ENCODE measurements at regions not wholly inside any gene's neighbourhood (a gene's known extent, or its start where the extent isn't known, plus 50 kb on each side); places are given as distances from the start of the nearest gene placed in this dataset.
"Not testable (repeated sequence)": the region's sequence is repeated elsewhere in the genome, so short reads cannot be mapped to it uniquely, and the experiment has no call there.

- H3K9me3 Mint-ChIP-seq; CTCF ChIA-PET; H3K4me1 Mint-ChIP-seq; H3K4me3 Mint-ChIP-seq; POLR2A ChIA-PET; H3K27ac Mint-ChIP-seq; H3K36me3 Mint-ChIP-seq (ENCODE audit: low read depth); DNase-seq; H3K27me3 Mint-ChIP-seq: not testable (repeated sequence)
Measured at GRCh38 chr5:100346269-100346668, 188.9 kb upstream of the FAM174A start.

DNA sequence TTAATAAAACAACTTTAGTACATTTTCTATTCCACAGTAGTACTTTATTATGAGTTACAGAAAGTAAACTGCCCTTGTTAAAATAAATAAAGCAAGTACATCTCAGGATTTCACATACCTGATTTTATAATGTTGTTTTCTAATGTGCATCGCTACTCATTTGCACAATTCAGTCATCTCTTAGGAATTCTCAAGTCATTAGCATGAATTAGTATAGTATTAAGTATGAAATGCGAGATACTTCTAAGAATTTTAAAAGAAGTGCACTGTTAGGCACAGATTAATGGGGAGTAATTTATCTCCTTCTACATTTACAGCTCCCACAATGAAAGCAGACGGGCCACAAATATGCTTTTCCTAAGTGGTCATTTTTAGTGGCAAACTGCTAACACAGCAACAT is 193.7 kb upstream of the FAM174A start:
- CTCF ChIA-PET; POLR2A ChIA-PET; H3K27ac Mint-ChIP-seq; DNase-seq; H3K27me3 Mint-ChIP-seq; H3K4me3 Mint-ChIP-seq; H3K36me3 Mint-ChIP-seq (ENCODE audit: low read depth); H3K4me1 Mint-ChIP-seq; H3K9me3 Mint-ChIP-seq: not testable (repeated sequence)

- ChIA-PET POLR2A (no interaction called here), CTCF (no interaction called here)
- Mint-ChIP-seq H3K4me3 (no peak overlapping the region), H3K36me3 (ENCODE audit: low read depth) (no peaks in the 10 kb centered on the region), H3K27me3 (no peaks in the 10 kb centered on the region), H3K4me1 (no peaks in the 10 kb centered on the region), H3K27ac (no peak overlapping the region), H3K9me3 (no peaks in the 10 kb centered on the region)
- DNase-seq = no peak
Measured at GRCh38 chr5:100322483-100322882, 212.7 kb upstream of the FAM174A start.

- CTCF ChIA-PET = no interaction called here
- no peaks in the 10 kb centered on the region for H3K4me1 Mint-ChIP-seq
- POLR2A ChIA-PET = no interaction called here
- H3K36me3 Mint-ChIP-seq (ENCODE audit: low read depth) = no peaks in the 10 kb centered on the region
- peaks cover 2% of the 10 kb centered on the region for H3K9me3 Mint-ChIP-seq
- H3K27me3 Mint-ChIP-seq = no peaks in the 10 kb centered on the region
- H3K27ac Mint-ChIP-seq = no peak overlapping the region
- no peak for DNase-seq
- no peak overlapping the region for H3K4me3 Mint-ChIP-seq
Measured at GRCh38 chr5:100319885-100320284, 215.3 kb upstream of the FAM174A start.

DNA sequence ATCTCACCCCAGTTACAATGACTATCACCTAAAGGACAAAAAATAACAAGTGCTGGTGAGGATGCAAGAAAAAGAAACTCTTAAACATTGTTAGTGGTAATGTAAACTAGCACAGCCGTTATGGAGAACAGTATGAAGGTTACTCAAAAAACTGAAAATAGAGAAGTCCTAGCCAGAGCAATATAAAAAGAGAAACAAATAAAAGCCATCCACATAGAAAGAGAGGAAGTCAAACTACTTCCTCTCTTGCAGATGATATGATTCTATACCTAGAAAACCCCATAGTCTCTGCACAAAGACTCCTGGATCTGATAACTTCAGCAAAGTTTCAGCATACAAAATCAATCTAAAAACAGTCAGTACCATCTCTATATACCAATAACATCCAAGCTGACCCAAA is 221.5 kb upstream of the FAM174A start:
- Mint-ChIP-seq H3K4me3 (no peak overlapping the region), H3K4me1 (no peaks in the 10 kb centered on the region), H3K27me3 (no peaks in the 10 kb centered on the region), H3K27ac (no peak overlapping the region), H3K9me3 (peaks cover 2% of the 10 kb centered on the region), H3K36me3 (ENCODE audit: low read depth) (no peaks in the 10 kb centered on the region)
- POLR2A ChIA-PET = no interaction called here
- CTCF ChIA-PET = no interaction called here
- DNase-seq = no peak

DNA sequence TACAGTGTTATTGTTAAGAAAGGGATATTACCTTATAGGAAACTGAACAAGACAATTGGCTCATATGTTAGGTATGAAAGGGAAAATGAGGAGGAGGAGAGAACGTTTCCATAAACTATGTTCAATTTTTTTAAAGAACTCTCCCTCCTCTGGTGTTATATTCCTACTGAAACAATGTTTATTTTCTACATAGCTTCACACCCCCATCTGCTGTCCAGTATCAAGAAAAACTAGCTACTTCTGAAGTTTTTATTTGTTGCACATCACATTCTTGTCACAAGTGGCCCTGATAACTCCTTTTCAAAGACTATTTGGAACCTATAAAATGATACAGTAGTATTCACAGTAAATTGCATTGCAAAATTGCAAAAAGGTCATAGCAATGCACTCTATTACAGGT is 223.4 kb upstream of the FAM174A start:
- POLR2A ChIA-PET = no interaction called here
- Mint-ChIP-seq H3K4me1 (no peaks in the 10 kb centered on the region), H3K27me3 (no peaks in the 10 kb centered on the region), H3K36me3 (ENCODE audit: low read depth) (no peaks in the 10 kb centered on the region), H3K4me3 (no peak overlapping the region), H3K9me3 (peaks cover 2% of the 10 kb centered on the region), H3K27ac (no peak overlapping the region)
- no peak for DNase-seq
- CTCF ChIA-PET = no interaction called here

- ChIA-PET POLR2A (no interaction called here), CTCF (no interaction called here)
- no peak for DNase-seq
- H3K36me3 Mint-ChIP-seq (ENCODE audit: low read depth) = no peaks in the 10 kb centered on the region
- no peaks in the 10 kb centered on the region for H3K9me3 Mint-ChIP-seq
- no peak overlapping the region for H3K4me3 Mint-ChIP-seq
- H3K4me1 Mint-ChIP-seq = no peaks in the 10 kb centered on the region
- no peak overlapping the region for H3K27ac Mint-ChIP-seq
- H3K27me3 Mint-ChIP-seq = no peaks in the 10 kb centered on the region
Measured at GRCh38 chr5:100306000-100306399, 229.2 kb upstream of the FAM174A start.

DNA sequence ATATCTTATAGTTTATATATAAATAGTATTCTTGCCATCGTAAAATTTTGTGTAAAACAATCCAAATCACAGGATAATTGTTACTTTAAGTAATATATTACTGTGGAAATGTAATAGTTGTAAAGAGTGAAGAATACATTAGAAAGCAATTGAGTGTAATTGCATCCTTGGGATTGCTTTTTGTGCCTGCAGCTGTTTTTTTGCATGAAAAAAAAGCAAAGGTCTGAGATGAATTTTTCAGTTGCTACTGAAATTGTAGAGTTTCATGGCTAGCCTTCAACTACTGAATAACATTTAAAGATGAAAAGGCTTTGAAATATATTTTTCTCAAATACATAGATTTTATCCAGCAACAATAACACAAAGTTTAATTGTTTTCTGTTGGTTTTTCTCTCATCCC is 232.0 kb upstream of the FAM174A start:
- DNase-seq = no peak
- Mint-ChIP-seq H3K27ac (no peak overlapping the region), H3K27me3 (no peaks in the 10 kb centered on the region), H3K4me3 (no peak overlapping the region), H3K36me3 (ENCODE audit: low read depth) (no peaks in the 10 kb centered on the region), H3K4me1 (no peaks in the 10 kb centered on the region), H3K9me3 (no peaks in the 10 kb centered on the region)
- CTCF ChIA-PET = no interaction called here
- POLR2A ChIA-PET = no interaction called here

GRCh38 chr5:100299261-100299660 is 235.9 kb upstream of the FAM174A start:
- Mint-ChIP-seq H3K4me3 (no peak overlapping the region), H3K36me3 (ENCODE audit: low read depth) (no peaks in the 10 kb centered on the region), H3K9me3 (no peaks in the 10 kb centered on the region), H3K27ac (no peak overlapping the region), H3K4me1 (no peaks in the 10 kb centered on the region), H3K27me3 (no peaks in the 10 kb centered on the region)
- DNase-seq = no peak
- POLR2A ChIA-PET = no interaction called here
- CTCF ChIA-PET = no interaction called here

DNA sequence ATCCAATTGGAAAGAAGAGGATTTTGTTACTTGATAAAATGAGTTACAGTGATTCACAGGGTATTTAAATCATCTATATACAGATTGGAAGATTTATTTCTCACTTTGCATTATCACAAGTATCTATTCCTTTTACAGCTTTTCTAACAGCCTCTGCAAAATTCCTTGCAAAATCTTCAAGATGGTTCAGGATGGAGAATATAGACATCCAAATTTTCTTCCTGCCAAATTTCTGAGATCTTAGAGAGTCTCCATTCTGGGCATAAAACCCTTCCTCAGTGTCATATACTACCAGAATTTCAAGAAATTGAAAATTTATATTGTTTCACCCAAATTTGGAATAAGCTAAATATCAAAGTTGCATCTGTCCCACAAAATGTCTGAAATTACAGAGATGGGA is 259.1 kb upstream of the FAM174A start:
- Mint-ChIP-seq H3K4me3 (no peak overlapping the region), H3K4me1 (no peaks in the 10 kb centered on the region), H3K27me3 (no peaks in the 10 kb centered on the region), H3K9me3 (no peaks in the 10 kb centered on the region), H3K27ac (no peak overlapping the region), H3K36me3 (ENCODE audit: low read depth) (no peaks in the 10 kb centered on the region)
- CTCF ChIA-PET = no interaction called here
- POLR2A ChIA-PET = no interaction called here
- DNase-seq = no peak

GRCh38 chr5:100275631-100276030 is 259.5 kb upstream of the FAM174A start:
- ChIA-PET CTCF (no interaction called here), POLR2A (no interaction called here)
- no peaks in the 10 kb centered on the region for H3K36me3 Mint-ChIP-seq (ENCODE audit: low read depth)
- no peak for DNase-seq
- no peak overlapping the region for H3K4me3 Mint-ChIP-seq
- no peaks in the 10 kb centered on the region for H3K9me3 Mint-ChIP-seq
- no peak overlapping the region for H3K27ac Mint-ChIP-seq
- no peaks in the 10 kb centered on the region for H3K4me1 Mint-ChIP-seq
- H3K27me3 Mint-ChIP-seq = no peaks in the 10 kb centered on the region

GRCh38 chr5:100273846-100274580 is 261.2 kb upstream of the FAM174A start:
- no peaks in the 10 kb centered on the region for H3K9me3 Mint-ChIP-seq
- POLR2A ChIA-PET = no interaction called here

DNA sequence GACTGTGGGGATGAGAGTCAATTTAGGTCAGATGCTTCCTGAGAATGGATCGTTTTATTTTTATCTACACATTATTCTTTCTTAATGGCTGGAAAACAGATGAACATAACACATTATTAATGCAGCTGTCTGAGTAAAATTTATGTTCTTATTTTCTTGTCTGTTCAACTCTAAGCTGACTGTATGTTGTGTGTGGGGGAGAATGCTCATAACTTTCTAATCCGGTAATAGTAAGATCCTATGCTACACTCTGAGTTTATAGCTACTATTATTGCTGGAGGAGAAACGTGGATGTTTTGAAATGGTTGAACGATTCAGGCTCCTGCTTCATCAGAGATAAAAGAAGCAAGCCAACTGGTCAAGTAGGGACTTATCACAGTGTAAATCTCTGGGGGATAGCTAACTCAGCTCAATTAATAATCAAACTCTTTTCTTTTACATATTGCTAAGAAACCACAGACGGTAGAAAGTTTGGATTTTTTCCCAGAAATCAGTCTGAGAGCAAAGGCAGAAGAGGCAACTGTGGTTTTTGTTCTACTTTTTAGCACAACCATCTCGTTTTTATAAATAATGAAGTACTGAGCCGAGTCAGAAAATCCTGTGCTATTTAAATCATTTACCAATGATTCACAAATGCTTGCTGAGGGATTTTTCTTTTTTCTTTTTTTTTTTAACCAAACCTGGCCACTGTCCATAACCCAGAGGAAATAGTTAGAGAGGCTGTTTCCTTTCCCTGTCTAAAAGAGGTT is 265.0 kb upstream of the FAM174A start:
- DNase-seq = no peak
- H3K9me3 Mint-ChIP-seq = no peaks in the 10 kb centered on the region
- H3K36me3 Mint-ChIP-seq (ENCODE audit: low read depth) = no peaks in the 10 kb centered on the region
- no peak overlapping the region for H3K27ac Mint-ChIP-seq
- ChIA-PET POLR2A (no interaction called here), CTCF (no interaction called here)
- no peak overlapping the region for H3K4me3 Mint-ChIP-seq
- H3K4me1 Mint-ChIP-seq = no peaks in the 10 kb centered on the region
- H3K27me3 Mint-ChIP-seq = no peaks in the 10 kb centered on the region

More at GRCh38 chr5:100273846-100274580, 261.2 kb upstream of the FAM174A start:
- no peak overlapping the region for H3K27ac Mint-ChIP-seq
- H3K4me1 Mint-ChIP-seq = no peaks in the 10 kb centered on the region
- CTCF ChIA-PET = no interaction called here
- H3K36me3 Mint-ChIP-seq (ENCODE audit: low read depth) = no peaks in the 10 kb centered on the region
- no peak for DNase-seq
- no peaks in the 10 kb centered on the region for H3K27me3 Mint-ChIP-seq
- H3K4me3 Mint-ChIP-seq = no peak overlapping the region

GRCh38 chr5:100260968-100261367 is 274.2 kb upstream of the FAM174A start:
- ChIA-PET CTCF (no interaction called here), POLR2A (no interaction called here)
- Mint-ChIP-seq H3K27me3 (no peaks in the 10 kb centered on the region), H3K4me3 (no peak overlapping the region), H3K4me1 (no peaks in the 10 kb centered on the region), H3K9me3 (no peaks in the 10 kb centered on the region), H3K27ac (no peak overlapping the region), H3K36me3 (ENCODE audit: low read depth) (no peaks in the 10 kb centered on the region)
- no peak for DNase-seq

Measured in activated CD4-positive, alpha-beta memory T cell treated with anti-CD3 and anti-CD28 coated beads, Interleukin-2, amount 10 ng/mL, durations not matched to agents 7 days and 5 days (primary cell).